HG02973 (cell line): ENCODE measurements at regions not wholly inside any gene's neighbourhood (a gene's known extent, or its start where the extent isn't known, plus 50 kb on each side); places are given as distances from the start of the nearest gene placed in this dataset.

Experiments
- ATAC-seq: cut with Tn5 transposase; IDR thresholded peaks from one replicate; pipeline ENCODE4 v1.9.1; 2021; ENCODE audit warnings: moderate library complexity; ENCODE audit not compliant: unreplicated experiment

- no peak for ATAC-seq
Observed at GRCh38 chr4:153137159-153137558, 67.1 kb upstream of the TRIM2 start.

GRCh38 chr4:153137677-153138630 lies 66.3 kb upstream of the TRIM2 start:
- ATAC-seq = no peak

DNA sequence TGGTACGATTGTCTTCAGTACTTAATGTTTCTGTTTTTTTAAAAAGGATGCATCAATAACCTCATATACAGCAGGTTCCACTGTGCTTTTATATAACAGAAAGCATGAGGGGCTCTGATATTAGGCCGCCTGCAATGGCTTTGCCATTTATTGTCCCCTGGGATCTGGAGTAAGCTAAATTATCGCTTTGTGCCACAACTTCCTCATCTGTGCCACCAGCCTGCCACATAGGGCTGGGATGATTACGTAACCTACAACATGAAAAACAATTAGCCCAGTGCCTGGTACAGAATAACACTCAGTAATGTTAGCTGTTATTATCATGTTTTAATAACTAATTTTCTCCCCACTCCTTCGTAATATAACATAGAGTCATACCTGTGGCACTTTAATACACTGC lies 65.5 kb upstream of the TRIM2 start:
- no peak for ATAC-seq

- ATAC-seq = no peak
Observed at GRCh38 chr4:153140294-153140693, 63.9 kb upstream of the TRIM2 start.

GRCh38 chr4:153141238-153141637 lies 63.0 kb upstream of the TRIM2 start:
- no peak for ATAC-seq

DNA sequence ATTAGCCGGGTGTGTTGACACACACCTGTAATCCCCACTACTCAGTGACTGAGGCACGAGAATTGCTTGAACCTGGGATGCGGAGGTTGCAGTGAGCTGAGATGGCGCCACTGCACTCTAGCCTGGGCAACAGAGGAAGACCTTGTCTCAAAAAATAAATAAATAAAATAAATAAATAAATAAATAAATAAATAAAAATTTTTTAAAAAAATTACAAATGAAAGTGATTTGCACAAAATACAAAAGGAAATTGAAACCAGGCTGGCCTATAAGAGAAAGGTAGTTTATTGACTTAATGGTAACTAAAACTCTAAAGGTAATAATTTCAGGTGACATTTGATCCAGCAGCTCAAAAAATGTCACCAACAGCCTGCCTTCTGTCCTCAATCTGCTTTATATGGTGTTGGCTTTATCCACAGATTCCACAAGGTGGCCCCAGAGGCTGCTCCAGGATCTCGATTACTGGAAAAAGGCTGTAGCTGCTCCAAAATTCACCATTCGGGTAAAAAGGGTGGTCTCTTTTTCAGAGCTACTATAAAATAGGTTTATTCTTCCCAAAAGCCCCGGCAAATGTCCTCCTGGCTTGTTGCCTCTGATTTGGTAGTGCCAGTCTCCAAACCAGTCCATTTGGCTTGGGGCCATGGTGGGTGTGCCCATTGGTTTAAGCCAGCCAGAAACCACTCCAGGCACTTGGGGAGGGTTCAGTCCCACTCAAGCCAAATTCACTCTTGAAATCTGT lies 61.4 kb upstream of the TRIM2 start:
- peak; percentile 47 for ATAC-seq

DNA sequence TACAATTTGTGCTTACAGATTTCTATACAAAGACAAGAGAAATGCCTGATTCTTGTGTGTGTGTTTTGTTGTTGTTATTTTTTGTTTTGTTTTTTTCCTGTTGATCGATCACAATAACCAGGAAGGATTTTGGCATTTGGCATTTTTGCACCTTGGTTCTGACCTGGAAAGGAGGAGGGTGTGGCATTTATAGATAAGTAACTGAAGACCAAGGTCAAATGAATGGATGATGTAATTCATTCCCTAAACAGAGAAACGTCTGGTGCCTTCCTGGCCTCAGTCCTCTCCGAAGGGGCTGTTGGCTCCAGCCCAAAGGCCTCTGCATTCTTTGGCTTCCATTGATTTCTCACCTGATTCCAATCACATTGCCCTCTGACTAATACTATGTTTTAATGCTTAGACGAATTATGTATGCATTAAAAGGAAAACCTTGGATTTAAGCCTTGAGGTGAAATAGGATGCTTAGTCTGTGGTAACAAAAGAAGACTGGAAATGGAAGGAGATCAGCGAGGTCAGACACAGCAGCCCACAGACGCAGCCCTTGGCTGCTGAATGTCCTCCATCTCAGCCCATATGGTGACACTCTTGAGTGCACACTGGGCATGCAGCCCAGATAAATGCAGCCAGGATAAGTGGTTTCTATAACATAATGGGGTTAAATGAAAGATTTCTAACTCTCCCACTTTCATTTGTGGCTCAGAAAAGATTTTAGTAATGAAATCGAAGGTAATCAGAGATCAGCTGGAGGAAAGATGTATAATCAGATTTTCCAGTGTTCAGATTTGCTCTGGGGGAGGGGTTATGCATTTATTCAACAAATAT lies 60.5 kb upstream of the TRIM2 start:
- ATAC-seq = no peak

DNA sequence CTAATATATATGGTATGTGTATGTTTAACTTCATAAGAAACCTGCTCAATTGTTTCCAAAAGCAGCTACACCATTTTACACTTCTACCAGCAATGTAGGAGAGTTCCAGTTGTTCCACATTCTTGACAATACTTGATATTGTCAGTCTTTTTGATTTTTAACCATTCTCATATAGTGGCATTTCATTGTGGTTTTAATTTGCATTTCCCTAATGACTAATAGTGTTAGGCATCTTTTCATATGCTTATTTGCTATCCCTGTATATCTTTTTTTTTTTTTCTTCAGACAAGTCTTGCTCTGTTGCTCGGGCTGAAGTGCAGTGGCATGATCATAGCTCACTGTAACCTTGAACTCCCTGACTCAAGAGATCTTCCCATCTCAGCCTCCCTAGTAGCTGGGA lies 58.2 kb upstream of the TRIM2 start:
- ATAC-seq = no peak

- ATAC-seq = no peak
Observed at GRCh38 chr4:153146961-153147360, 57.3 kb upstream of the TRIM2 start.

GRCh38 chr4:153148791-153149190 lies 55.5 kb upstream of the TRIM2 start:
- no peak for ATAC-seq

DNA sequence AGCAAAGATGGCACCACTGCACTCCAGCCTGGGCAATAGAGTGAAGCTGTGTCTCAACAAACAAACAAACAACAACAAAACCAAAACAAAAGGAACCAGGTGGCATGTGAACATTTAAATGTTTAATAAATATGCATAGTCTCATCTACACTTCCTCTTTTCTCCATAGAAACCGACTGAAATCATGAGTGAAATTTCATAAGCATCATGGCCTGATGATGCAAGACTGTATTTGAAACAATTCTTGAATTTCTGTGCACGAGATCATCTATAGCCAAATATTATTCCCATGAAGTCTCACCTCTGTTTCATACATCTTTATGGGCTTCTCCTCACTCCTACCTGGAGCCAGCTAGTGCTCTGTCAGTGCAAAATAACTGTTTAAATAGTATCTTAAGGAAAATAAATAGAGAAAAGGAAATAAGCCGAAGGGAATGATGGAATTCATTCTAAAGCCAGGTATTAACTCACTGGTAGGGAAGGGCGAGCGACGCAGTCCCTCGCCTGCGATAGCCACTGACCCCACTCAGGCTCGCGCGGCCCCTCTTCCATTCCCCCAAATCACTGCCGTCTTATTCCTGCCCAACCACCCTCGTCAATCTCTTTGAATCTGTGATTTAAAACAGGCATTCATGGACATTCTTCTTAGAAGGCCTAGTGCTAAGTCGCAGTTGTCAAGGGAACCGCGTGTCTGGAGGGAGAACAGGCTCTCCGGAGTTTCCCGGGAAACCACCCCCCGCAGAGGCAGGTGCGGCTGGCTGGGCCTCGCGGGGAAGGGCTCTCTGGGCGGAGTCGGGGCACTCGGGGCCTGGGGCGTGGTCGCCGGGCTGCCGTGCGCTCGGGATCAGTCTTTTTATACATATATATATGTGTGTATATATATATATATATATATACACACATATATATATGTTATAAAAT lies 52.4 kb upstream of the TRIM2 start:
- ATAC-seq = peak; percentile 48

GRCh38 chr4:153152501-153153338 lies 51.5 kb upstream of the TRIM2 start:
- peak; percentile 10 for ATAC-seq

- peak; percentile 48 for ATAC-seq
Observed at GRCh38 chr4:153153339-153153871, 50.8 kb upstream of the TRIM2 start.

GRCh38 chr4:153154007-153154975 lies 50.0 kb upstream of the TRIM2 start:
- ATAC-seq = no peak
